HG02759 (cell line): ENCODE measurements at regions not wholly inside any gene's neighbourhood (a gene's known extent, or its start where the extent isn't known, plus 50 kb on each side); places are given as distances from the start of the nearest gene placed in this dataset.

Experiments
- ATAC-seq: cut with Tn5 transposase; IDR thresholded peaks from one replicate; pipeline ENCODE4 v1.9.1; 2021; ENCODE audit warnings: mild to moderate bottlenecking, moderate library complexity; ENCODE audit not compliant: unreplicated experiment

DNA sequence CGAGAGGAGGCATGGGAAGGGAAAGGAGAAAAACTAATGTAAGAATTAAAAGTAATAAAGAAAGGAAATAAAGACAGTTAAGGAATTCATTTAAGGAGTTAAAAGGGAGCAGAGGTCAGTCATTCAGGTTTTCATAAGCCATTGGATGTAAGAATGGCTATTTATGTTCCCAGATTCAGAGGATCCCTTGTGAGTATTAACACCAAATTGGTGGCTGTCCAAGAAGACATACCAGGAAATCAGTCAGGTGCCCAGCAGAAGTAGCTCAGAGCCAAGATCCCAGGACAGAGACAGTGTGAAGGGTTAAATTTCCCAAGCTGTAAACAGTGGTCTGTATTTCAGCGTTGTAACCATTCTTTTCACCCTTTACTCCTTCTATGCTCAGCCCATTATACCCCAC is 550.4 kb downstream of the BCL11A start:
- no peak for ATAC-seq

DNA sequence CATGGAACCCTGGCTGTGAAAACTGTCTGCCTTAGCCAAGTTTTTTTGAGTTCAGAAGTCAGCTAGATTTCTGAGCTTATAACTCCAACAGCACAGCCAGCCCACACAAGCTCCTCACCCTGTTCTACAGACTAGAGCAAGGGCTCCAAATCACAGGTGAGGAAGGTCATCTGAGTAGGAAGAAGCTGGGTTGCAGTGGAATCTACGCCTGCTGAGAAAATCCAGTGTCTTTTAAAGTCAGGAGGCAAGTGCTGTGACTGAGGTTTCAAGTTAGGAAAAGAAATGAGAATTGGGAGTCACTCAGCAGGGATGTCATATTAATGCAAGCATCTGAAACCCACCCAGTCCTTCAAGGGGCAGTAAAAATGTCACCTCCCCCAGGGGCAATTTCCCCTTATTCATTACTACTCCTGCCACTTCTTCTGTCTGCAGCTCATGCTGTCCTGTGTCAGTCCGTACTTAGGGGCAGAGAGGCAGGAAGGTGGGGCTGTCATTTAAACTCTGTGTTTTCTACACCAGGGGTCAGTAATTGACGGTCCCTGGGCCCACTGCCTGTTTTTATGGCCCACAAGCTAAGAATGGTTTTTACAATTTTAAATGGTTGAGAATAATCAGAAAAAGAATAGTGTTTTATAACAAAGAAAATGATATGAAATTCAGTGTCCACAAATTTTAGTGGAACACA is 551.1 kb downstream of the BCL11A start:
- ATAC-seq = no peak

DNA sequence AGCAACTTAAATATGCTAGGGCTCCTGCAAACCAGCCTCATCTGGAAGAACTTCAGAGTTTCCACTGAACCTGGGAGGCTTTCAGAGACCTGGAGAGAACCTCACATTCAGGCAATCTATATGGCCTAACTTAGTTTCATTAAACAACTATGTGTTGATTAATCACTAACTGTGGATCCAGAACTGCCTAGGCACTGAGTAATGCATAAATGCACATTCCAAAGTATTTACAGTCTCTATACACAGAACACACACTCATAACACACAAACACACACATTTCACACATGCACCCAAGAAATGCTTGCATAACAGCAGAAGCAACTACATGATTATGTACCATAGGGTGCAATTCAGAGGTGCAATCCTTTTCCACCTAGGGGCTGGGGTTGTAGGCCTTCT is 552.8 kb downstream of the BCL11A start:
- no peak for ATAC-seq

DNA sequence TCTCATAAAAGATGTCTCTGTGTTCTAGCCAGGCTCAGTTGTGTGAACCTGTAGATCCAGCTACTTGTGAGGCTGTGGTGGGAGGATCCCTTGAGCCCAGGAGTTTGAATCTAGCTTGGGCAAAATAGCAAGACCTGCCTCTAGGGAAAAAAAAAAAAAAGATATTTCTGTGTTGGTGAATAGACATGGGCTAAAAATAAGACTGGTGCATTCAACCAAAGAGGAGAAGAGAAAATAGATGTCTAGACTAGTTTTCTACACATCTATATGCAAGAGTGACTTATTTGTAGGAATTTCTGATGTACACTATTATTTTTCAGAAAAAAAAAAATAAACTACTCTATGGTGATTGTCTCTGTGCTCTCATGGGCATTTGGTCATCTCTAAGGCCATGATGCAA is 555.1 kb downstream of the BCL11A start:
- ATAC-seq = no peak

DNA sequence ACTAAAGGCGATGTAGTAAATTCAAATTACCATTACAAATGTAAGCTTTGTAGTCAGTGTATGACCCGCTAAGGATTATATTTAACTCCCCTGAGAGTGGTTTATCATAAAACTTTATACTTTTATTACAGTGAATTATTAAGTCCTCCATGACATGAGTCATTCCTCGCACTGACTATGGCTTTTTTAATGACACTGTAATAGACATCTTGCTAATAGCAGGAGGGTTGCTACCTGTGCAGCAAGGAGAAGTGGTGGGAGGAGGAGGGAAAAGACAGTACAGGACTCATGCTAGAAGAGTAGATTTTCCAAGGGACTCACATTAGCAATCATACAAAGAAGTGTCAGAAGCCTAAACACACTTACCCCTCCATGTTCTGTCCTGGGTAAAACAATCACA is 556.1 kb downstream of the BCL11A start:
- ATAC-seq = no peak

DNA sequence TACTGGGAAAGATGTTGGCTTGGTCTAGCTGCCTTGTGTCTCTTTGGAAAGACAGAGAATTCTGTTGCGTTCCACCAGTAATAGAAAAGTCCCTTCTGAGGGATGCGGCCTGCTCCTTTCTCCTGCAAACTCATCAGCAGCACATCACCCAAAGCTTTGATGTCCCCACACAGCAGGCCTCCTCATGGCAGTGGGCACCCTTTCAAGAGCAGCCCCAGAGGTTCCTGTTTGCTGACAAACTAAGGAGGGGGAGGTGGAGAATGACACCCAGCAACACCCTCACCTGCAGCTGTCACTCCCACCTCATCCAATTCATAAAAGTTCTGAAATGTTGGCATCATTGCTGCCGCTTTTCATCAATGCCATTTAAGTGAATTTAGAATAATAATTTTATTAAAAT is 556.6 kb downstream of the BCL11A start:
- ATAC-seq = no peak

DNA sequence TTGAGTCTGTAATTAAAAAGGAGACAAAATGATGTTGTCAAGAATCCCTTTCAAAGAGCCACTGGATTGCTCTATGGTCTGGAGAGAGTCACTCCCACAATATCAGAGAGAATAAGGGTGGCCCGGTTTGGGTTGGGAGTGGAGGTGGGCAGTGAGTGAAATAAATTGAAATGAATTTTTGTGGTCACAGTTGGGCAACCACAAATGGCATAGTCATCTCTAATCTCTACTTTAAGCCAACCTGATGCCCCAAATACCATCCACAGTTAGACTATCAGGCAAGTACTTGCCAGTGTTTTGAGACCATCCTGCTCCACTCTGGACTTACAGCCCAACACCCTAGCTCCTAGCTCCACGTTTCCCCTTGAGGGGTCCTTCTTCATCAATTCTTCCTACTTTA is 559.7 kb downstream of the BCL11A start:
- no peak for ATAC-seq

DNA sequence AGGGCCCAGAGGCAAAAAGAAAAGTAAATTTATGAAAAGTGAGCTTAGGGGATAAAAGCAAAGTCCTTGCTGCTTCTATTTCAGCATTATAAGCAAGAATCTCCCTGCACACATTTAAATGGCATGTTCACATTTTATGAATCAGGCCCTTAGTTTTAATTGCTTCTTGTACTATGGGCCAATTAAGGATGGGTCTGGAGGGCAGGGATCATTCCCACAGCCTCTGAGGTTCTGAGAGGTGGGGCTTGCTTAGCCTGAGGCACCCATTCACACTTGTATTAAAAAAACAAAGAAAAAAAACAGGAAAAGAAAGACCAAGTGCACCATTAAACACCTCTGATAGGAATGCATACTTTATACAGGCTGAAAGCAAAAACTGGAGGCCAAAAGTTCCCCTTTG is 565.1 kb downstream of the BCL11A start:
- ATAC-seq = no peak

DNA sequence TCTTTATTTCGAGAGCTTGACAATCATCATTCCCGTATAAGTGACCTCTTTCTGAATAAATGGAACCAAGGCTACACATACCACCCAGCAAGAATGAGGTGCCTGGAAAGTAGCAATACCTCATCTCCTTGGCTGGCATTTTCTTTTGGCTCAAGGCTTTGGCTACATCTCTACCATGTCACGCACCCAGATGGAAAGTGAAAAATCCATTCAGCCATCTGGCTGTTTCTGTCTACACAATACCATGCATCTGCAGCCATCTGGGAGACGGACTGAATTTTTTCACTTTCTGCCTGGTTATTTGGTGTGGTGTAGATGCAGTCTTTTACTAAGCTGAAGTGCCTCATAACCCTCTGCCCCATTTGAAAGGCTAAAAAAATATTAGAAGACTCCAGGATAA is 566.9 kb downstream of the BCL11A start:
- no peak for ATAC-seq

DNA sequence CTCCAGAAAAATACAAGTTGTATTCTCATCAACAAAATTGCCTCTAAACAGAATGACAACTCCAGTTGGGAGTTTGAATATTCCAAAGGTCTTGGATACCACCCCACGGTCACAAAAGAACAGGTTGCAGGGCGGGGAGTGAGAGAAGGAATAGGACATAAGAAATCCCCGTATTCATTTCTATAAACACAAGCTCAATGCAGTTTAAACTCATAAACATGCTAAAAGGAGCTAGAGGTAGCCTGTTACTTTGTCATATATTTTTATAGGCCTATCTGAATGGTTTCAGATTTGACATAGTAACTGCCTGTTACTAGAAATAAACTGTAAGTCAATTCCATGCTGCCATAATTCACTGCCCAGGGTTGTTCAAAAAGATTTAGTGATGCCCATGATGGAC is 567.5 kb downstream of the BCL11A start:
- ATAC-seq = no peak

DNA sequence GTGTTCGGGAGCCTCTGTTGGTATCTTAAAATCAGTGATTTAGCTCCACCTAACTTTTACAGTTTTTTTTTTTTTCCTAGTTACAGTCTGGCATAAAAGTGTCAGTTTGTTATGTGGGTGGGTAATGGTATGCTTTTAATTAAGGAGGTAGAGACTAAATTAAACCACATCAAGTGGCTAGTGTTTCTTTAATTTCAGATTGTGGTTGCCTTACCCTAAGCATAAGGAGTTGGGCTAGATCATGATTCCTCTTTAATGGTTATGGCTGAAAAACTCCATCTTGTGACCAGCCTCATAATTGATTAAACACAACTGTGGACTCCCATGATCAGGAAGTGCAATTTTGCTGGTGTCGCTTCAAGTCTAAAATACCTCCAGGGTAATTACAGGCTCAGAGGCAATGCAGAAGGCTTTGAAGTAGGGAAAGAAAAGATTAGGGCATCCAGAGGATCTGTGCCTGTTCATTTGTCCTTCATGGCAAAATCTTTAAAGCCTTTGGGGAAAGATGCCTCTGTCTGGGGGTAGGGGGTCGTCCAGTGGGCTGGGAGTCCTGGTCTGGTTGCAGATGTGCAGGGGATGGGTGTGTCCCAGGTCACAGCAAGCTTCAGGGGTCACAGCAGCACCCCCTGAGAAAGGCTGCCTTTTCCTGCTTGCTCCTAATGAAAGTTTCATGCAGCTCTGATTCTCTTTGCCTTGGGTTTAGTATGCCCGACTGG is 579.2 kb downstream of the BCL11A start:
- no peak for ATAC-seq

DNA sequence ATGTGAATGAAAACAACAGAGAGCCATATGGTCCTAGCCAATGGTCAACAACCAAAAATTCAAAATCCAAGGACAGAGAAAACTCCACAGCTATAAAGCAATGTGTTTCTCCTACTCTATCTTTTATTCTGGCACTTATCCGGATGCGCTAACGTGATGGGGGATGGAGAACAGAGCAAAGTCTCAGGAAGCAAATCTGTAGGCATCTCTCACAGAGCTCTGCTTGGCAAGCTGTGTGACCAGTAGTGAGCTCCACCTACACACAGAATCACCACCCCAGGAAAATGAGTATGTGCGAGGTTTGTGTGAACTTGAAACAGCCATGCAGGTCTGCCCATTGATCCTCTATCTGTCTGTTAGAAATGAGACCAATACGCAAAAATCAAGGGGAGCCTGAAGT is 584.3 kb downstream of the BCL11A start:
- no peak for ATAC-seq

DNA sequence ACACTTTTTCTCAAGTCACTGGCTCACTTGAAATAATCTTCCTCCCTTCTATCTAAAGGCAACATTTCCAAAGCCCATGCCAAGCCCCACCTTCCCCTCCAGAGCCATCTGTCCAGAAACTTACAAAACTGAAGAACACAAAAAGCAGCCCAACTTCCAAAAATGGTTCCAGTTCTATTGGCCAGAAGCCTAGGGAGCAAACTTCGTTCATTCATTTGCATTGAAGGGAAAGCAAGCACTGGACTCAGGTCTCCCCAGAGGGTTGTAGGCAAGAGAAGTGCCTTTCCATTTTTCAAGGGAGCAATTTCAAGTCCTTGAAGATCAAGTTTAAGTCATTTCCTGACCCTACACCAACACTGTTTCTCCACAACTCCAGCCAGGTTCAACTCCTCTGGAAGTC is 585.0 kb downstream of the BCL11A start:
- no peak for ATAC-seq

DNA sequence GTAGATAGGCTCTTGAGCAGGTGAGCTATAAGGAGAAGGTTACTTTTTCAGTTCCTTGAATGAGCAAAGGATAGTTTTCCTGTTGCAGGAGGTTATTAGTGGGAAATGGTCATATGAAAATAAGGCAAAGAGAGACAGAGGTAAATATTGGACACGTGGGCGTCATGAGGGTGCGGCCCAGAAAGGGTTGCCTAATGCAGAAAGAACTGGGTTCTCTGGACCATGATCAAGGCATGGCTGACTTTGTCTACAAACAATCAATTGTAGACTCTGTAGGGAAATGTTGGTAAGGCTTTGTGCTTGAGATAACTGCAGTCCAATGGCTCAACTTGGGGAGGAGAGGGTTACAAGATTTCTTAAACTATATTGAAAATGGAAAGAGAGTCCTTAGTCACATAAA is 585.8 kb downstream of the BCL11A start:
- no peak for ATAC-seq

DNA sequence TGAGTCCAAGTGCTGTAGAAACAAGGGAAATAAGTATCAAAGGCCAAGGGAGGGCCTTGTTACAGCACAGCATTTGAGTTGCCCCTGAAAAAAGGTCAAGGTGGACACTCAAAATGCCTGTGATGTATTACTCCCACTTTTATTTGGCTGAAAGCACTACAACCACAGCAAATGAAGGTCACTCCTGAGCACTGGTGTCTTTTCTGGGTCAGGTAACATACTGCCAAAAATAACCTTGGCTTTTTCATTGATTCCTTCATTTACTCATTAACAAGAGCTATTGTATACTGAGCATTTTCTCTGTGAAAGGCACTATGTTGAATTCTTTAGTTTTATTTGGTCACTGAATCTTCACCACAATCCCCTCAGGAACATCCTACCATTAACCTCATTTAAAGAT is 590.3 kb downstream of the BCL11A start:
- no peak for ATAC-seq

DNA sequence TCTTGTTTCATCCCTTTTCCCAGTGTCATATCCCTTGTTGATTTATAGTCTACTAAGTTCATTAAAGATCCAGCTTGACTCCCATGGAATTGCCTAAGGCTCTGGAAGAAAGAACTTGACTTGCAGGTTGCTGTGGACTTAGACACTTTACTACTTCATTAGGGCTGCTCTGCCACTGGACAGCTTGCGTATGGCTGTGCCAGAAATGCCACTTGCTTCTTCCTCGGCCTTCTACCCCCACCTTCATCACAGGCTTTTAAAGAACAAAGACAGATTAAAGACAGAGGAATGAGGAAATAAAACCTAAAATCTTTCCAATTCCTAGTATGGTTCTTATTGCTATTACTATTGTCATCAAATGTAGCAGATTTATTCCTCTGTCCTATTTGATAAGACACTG is 591.7 kb downstream of the BCL11A start:
- no peak for ATAC-seq

DNA sequence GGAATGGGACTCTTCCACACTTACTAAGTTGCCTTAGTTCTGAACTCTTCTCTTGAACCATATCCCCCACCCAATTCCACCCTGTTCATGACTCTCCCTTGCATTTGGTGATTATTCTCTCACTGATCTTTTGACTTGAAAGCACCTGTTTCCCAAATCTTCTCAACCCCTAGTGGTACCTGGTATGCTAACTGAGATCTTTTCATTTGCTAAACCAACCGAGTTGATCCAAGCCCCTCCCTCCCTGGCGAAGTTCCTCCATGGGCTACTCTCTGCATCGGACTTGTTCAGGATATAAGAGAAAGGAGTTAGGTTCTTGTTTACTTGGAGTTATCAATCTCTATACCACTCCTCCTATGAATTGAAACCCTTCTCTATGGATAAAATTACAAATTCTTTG is 593.5 kb downstream of the BCL11A start:
- ATAC-seq = no peak

DNA sequence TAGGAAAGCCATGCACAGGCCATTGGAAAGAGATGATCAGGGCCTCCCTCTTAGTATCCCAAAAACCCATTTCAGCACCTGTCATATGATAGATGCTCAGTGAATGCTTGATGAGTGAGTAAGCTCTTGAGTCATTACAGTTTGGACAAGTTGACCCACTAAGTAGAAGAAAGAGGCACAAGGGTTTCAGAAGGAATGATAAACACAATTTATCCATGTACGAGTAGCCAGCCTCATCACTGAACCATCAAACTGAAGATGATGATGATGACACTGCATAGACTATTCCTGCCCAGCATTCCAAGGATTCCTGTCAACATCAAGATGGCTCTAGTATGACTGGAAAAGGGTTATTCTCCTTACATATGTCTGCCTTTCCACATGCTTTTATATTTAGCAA is 596.0 kb downstream of the BCL11A start:
- ATAC-seq = no peak

DNA sequence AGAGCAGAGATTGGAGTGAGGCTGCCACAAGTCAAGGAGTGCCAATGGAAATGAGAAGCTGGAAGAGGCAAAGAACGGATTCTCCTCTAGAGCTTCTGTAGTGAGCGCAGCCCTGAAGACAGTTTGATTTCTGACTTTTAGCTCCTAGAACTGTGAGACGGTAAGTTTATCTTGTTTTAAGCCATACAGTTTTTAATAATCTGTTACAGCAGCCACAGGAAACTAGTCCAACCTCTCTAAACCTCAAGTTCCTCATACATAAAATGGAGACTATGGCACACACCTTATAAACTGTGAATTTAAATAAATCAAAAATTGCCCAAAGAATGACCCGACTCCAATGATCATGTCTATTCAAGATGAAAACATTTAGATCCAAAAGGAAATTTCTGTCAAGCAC is 596.5 kb downstream of the BCL11A start:
- no peak for ATAC-seq

DNA sequence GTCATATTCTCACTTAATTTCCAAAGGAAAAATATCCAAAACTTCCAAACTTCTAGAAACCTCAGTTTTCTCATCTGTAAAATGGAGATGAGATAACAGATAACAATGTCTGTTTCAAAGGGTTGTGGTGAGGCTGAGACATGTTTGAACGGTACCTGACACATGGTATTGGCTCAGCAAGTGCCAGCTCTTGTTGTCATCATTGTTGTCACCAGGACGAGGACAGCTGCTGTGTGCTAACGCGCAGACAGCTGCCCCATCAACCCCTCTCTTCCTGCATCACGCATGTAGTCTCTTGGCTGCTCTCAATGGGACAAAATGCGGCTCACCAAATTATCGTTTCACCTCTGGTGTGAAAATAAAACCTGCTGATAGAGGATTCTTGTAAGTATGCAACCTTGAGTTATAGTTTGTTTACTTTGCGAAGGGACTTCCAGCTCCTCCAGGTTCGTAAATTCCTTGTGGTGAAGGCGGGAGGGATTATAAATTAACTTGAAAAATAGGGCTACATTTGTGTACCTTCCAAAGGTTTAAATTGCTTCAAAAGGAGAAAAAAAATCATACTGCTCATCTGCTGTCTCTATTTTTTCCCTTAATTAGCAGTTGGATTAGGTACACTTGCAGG is 605.4 kb downstream of the BCL11A start:
- no peak for ATAC-seq

DNA sequence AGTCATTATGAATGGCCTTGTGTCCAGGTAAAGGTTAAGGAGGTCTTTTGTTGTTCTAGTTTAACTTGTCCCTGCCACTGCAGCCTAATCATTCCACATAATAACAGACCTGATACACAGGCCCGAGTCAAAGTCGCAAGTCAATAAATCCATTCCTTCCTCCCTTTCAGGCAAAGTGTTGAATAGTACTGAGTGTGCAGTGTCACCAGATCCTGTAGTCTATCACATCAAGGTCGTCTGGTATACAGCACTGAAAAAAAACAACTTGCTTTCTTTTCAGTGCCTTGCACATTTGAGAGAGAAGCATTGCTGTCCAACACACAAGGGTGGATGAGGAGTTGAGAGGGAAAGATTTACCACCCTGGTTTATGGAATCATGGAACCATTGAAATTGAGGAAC is 606.2 kb downstream of the BCL11A start:
- no peak for ATAC-seq

DNA sequence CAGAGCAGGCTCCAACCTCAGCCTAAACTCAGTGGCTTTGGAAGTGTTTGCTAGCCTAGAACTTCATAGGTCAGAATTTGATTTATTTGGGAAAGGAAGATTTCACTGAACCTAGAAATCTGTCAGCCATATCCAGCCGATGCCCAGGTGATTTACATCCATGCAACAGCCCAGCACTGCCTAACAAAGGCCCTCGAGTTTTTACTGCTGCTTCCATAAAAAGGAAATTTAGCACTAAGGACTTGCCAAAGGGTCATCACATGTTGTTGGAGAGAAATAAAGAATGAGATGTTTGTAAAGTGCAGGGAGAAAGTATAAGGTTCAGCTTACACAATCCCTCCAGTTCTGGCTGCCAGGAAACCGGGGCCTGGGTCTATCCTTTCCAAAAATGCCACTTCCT is 614.2 kb downstream of the BCL11A start:
- ATAC-seq = no peak
